Hematopoietic multipotent progenitor cell (in vitro differentiated cells): ENCODE measurements at regions not wholly inside any gene's neighbourhood (a gene's known extent, or its start where the extent isn't known, plus 50 kb on each side); places are given as distances from the start of the nearest gene placed in this dataset.

ENCODE experiments used
- DNase-seq, 3 donors: peaks; one replicate each; pipeline ENCODE4 v3.0.0-alpha.2; 2011 to 2015; ENCODE audit warnings: low read depth in 2 of 3, low spot score in 2 of 3

DNA sequence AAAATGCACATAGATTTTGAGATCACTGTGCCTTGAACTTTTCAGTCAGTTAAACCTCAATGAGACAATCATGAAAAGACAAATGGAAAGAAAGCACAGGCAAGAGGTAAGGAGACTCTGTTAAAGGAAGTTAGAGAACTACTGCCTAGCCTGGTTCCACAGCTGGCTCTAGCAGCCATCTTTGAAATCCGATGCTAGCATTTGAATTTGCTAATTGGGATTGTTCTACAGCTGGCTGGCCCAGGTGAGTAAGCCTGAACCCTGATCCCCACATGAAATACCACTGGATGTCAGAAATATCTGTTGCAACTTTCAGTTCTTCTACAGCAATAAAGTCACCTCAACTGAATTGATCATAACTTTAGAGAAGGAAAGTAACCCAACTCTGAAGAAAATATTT lies 315.2 kb upstream of the CHAC2 start:
- DNase-seq: no peak

DNA sequence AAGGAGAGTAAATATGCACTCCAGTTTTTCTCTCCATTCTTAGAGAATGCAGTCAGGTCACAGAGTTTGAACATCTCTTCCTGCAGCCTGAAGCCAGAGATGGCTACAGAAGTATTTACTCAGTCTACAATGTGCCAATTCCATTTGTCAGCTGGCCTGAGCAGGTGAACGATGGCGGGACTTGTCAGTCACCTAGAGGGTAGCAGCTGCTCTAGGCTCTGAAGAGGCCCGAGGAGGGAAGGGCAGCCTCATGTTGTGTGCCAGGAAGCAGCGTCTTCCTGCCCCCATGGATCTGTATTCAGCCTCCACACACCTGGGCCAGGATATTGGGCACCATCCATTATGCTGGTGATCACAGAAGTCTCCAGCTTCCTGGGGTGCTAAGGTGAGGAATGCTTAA lies 316.7 kb upstream of the CHAC2 start:
- no peak for DNase-seq

DNA sequence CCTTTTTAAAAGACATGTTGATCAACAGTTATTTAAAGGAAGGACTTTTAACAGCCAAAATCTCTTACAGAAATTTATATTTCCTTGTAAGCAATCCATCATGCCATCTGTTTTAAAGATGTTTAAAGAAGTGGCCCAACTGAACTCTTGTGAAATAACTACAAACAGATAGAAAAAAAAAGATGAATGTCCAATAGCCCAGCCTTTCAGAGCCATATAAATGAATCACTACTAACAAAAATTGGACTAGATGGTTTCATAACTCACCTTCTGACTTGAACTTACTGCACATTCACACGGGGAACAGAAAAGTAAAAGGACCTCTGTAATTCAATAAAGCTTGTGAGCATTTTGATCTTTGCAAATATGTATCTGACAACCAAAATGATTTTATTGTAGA lies 319.0 kb upstream of the CHAC2 start:
- no peak for DNase-seq

DNA sequence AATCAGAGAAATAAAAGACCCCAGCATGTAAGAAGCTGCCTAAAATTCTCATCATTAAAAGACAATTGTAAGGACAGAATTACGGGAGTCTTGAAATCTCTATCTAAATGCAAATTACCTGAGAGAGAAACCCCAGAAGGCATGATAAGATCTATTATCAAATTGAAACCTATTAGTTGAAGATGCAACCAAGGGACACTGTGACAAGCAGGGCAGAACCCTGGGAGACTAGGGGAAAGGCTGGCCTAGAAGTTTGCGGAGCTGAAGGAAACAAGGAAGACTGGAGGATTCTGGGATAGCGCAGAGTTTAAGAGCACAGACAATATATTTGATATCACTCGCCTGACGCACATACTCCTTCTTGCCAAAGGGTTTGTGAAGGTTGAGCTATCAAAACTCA lies 319.5 kb upstream of the CHAC2 start:
- DNase-seq: no peak

DNA sequence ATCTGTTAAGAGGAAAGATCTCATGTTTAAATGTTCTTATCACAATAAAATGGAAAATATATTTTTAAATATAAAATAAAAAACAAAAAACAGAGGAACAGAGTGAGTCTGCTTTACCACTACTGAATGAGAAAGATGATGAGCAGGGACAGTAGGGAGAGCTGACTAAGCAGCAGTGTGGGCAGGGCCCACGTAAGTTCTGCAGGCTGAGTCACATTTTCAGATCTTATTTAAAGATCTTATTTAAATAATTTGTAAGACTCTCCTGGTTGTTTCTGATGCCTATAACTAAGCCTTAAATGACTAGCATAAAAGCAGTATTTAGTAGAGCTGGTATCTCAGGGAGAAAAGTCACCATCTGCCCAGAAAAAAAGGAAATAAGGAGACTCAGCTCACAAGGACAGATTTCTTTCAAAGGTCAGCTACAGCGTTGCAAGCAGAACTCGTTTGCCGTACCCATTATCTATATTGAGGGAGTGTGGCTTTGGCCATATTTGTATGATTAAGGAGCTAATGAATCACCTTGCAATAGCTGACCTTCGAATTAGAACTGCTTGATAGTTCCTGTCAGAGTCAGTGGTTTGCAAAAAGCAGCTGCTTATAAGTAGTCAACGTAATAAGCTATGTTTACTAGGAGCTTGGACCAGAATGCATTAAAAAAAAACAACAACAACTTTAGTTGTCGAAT lies 322.1 kb upstream of the CHAC2 start:
- no peak for DNase-seq

DNA sequence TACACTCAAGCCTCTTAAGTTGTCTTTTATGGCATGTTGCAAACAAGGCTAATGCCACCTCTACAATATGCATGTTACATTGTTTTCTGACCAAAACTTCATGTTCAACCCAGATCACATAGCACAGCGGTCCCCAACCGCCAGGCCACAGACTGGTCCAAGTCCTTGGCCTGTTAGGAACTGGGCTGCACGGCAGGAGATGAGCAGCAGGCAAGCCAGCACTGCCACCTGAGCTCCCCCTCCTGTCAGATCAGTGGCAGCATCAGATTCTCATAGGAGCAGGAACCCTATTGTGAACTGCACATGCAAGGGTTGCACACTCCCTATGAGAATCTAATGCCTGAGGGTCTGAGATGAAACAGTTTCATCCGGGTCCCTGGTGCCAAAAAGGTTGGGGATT lies 324.8 kb upstream of the CHAC2 start:
- no peak for DNase-seq

DNA sequence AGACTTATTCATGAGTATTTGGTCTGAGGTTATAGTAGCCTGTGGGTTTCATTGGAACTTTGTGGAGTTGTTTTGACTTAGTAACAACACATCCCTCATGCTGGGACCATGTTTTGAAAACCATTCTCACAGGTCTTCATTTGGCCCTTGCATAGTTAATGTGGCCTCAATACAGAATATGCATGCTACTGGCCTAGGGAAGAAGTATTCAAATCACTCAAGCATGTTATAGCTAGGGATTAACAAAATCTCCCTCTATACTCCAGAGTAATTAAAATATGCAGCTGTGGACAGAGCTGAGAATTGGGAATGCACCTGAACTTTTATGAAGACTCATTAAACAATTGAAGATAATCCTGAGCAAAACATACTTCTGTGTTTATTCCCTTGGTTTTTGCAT lies 325.5 kb upstream of the CHAC2 start:
- DNase-seq: no peak

DNA sequence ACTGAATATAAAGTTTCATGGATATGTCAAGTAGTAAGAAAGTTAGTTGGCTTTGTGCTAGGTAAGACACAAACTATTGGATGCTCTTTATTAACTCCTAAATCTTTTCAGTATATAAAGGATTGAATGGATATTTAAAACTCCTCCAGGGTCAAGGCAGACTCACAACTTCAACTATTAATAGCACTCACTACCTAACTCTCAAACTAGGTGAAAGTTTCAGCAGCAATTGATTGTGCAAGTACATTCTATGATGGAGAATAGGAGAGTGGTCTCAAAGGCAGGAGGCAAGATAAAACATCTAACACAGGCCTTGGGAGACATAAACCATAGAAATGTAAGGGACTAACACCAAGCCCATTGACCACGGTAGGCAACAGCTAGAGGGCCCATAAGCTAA lies 328.9 kb upstream of the CHAC2 start:
- DNase-seq: no peak

DNA sequence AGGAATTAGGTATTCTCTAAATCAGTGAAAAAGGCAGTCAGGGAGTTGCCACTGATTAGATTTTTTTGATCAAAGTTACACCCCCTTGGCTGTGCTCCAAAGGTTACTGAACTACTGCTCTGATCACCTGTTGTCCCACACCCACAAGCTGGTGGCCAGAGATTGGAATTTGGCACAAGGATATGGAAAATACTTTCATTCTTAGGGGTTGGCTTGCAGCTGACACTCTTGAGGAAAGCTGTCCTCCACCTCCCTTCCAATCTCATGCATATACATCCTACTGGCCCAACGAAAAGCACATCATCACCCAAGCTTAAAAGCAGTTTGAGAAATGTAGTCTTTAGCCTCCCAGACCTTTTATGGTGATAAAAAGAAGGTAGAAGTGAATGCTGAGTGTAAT lies 329.5 kb upstream of the CHAC2 start:
- no peak for DNase-seq

DNA sequence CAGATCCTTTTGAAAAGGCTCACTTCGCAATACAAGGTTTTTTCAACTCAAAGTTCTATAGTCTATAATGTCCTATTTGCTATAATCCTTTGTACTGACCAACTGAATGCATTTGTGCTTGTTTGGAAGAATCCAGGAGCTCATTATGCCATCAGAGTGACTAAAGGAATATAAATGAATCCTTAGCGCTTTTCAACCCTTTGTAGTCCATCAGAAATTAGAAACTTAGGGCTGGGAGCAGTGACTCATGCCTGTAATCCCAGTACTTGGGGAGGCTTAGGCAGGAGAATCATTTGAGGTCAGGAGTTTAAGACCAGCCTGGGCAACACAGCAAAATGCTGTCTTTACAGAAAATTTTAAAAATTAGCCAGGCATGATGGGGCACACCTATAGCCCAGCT lies 330.2 kb upstream of the CHAC2 start:
- no peak for DNase-seq

DNA sequence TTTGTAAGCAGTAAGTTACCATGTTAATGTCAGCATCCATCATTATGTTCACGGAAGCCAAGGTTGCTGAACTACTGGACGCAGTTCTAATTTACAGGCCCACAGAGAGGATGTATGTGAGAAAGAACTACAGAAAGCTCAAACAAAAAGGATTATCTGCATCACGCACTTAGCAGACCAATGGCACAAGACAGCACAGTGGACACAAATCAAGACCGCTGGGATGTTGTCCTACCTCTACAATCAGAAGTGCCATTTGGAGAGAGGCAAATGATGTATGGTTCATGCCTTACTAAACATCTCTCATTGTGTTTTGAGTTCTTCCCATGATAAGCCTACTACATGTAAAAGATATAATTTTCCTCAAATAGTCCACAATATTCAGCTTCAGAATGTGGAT lies 330.7 kb upstream of the CHAC2 start:
- DNase-seq: no peak

DNA sequence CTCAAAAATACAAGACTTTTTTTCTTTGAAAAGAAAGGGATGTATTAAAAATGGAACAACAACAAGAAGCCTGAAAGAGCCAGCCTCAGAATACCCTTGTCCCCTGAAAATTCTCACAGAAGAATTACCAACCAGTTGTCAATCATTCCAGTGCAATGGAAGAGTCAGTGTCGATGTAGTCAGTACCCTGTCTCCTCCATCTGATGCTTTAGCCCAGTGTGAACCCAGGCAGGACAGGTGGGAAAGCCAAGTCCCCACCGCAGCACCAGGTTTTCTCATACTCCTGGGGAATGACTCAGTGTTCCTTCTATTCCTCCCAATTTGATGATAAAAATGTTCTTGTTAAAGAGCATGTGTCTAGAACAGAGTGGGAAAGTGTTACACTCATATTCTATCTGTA lies 332.0 kb upstream of the CHAC2 start:
- no peak for DNase-seq

DNA sequence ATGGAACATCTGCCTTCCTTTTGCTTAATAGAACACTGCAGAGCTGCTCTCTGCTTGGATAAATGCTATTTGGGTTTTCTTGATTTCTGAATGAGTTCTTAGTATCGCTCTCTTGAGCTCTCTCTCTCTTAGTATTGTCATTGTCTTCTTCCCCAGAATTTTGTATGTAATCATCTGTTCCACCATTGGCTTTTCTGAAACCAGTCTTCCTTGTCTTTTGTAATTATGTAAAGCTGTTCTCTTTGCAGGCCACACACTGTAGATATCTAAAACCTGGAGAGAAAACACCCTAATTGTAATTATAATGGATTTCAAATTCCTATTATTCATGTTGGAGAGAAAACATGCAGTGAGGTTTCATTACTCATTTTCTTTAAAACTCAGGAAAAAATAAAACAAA lies 333.1 kb upstream of the CHAC2 start:
- no peak for DNase-seq

DNA sequence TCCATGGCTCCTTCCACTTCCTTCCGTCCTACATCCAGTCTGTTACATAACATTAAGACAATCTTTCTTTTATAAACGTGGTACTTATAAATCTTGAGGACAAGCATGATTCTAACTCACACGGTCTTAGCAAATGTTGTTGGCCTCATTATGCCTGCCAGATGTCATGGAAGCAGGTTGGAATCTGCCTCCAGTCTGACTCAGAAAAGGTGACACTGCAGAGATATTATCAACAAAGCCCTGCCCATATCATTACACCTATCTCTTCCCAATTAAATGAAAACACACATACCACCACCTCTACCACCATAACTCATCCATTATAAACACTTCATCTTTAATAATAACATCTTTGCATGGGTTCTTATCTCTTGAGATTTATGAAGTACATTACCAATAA lies 334.7 kb upstream of the CHAC2 start:
- no peak for DNase-seq

DNA sequence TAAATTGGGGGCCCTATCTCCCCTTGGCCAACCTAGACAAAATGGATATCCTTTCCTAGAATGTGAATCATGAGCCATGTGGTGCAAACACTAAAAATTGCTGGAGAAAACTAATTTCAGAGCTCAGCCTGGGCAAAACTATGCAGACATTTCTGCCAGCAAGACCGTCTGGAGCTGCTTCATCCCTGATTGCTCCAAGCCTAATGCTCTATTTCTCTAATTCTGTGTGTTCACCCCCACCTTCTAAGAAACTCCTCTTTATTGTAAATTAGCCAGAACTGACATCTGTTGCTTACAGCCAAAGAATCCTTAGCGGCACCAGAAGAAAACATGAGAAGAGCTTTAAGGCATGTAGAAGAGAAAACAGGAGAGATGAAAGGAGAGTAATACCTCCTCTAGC lies 337.7 kb upstream of the CHAC2 start:
- no peak for DNase-seq

DNA sequence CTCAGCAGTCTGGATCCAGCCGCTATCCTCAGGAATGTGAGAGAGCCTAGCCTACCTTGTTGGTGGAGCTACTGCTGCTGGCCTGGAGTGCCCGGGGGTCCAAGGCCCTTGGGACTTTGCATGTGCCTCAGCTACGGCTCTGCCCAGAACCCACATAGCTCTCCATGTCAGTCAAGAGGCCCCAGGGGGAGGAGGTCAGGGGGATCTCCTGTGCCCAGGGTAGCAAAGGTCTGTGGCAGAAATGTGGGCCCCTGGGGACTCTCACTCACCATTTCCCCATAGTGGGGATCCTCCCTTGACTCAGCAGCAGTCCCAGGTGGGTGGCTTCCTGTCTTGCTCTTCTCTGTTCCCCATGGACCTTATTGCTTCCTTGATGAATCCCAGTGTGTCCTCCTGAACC lies 342.7 kb upstream of the CHAC2 start:
- no peak for DNase-seq

DNA sequence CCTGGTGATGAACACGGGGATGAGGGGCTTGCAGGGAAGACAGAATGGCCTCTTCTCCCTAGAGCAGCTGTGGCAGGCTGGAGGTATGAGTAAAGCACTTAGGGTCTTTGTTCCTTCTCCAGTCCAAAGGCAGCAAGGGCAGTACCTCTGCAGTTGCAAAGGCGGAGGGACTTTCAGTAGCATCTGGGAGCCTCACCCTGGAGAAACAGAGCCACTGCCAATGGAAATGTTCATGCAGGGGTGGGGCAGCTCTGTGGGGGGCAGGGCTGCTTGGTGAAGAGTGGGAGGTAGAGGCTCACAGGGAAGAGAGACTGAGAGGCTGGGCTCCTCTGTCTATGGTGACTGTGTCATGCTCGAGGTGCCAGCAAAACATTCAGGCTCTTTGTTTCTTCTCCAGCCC lies 344.1 kb upstream of the CHAC2 start:
- no peak for DNase-seq

DNA sequence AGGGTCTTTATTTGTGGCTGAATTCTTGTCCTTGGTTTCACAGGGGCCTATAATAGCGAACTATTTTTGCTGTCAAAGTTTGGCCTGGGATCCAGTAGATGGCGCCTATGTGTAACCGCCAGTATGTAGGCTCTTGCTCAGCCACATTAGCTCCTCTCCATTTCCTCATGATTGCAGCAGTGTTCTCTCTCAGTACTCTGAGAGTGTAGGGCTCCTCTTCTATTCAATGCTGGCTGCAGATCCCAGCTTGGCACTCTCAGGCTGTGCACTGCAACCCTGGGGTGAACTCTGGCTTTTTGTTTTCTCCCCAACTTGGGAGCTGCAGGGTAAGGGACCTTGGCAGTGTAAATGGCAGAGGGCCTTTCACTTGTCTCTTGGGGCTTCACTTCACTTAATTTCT lies 344.6 kb upstream of the CHAC2 start:
- DNase-seq: peak in 1 of 3 donors; percentile 27

DNA sequence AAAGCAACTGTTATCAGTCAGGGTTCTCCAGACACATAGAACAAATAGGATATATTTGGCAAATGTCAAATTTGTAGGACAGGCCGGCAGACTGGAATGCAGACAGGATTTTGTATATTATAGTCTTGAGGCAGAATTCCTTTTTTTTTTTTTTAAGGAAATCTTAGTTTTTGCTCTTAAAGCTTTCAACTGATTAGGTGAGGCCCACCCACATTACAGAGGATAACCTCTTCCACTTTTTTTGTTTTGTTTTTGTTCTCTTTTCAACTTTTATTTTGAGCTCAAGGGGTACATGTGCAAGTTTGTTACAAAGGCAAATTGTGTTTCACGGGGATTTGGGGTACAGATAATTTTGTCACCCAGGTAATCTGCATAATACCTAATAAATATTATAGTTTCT lies 350.2 kb upstream of the CHAC2 start:
- DNase-seq: no peak

DNA sequence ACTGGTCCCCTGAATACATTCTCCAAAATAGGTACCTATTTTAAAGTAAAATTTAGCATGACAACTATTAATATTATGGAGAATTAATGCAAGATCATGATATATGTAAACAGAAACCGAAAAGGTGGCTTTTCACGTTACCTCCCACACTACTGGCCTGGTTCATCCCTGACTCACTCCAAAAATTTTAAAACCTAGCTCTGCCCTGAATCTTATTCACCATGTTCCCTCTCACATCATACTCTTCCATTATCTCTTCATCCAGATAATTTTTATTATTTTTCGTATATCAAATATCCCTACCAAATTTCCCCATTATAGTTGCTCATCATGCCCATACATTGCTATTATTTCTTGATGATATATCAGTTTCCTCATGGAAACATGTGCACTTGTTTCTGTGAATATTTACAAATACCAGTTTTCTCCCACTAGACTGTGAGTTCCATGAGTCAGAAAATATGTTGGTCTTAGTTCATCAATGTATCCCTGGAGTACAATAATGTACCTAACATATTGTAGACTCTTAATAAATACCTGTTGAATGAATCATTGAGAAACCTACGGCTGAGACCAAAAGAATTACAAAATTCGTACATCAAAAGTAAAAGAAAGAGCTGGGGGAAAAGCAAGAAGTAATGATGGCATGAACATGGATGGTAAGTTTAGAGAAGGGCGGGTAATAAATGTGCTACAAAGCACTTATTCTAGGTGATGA lies 360.1 kb upstream of the CHAC2 start:
- no peak for DNase-seq

DNA sequence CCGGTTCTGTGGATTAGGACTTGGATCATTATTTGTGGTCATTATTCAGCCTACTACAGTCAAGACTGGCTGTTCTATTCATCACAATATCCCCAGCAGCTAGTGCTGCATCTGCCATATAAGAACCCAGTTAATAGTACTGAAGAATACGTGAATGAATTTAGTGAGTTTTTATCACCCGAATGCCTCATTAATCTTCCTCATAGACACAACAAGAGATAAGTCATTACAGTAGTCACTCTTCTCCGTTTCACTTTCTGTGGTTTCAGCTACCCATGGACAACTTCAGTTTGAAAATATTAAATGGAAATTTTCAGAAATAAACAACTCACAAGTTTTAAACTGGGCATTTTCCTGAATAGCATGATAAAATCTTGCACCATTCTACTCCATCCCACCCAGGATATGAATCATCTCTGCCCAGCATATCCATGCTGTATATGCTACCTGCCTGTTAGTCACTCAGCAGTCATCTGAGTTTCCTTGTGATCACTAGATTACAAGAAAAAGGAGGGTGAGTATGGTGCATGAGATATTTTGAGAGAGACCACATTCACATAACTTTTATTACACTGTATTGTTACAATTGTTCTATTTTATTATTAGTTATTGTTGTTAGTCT lies 363.7 kb upstream of the CHAC2 start:
- no peak for DNase-seq

DNA sequence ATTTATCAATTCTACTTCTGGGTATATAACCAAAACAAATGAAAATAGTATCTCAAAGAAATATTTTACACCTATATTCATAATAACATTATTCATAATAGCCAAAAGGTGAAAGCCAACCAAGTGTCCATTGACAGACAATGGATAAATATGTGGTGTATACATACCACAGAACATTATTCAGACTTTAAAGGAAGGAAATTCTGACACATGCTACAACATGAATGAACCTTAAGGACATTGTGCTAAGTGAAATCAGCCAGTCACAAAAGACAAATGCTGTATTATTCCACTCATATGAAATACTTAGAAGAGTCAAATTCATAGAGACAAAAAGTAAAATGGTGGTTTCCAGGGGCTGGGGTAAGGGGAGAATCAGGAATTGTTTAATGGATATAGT lies 370.5 kb upstream of the CHAC2 start:
- DNase-seq: no peak
